ENCODE measurements at regions not wholly inside any gene's neighbourhood (a gene's known extent, or its start where the extent isn't known, plus 50 kb on each side); places are given as distances from the start of the nearest gene placed in this dataset.

- DNase-seq = no peak
Observed at GRCh38 chr14:51307551-51307950, 67.5 kb downstream of the TMX1 start.

- no peak for DNase-seq
Observed at GRCh38 chr14:51308866-51309265, 68.8 kb downstream of the TMX1 start.

- no peak for DNase-seq
Observed at GRCh38 chr14:51310505-51310944, 70.5 kb downstream of the TMX1 start.

- DNase-seq = no peak
Observed at GRCh38 chr14:51314321-51315015, 74.4 kb downstream of the TMX1 start.

GRCh38 chr14:51317373-51317772 lies 77.3 kb downstream of the TMX1 start:
- DNase-seq = no peak

GRCh38 chr14:51318813-51319597 lies 79.0 kb downstream of the TMX1 start:
- DNase-seq = no peak

GRCh38 chr14:51321036-51321435 lies 81.0 kb downstream of the TMX1 start:
- no peak for DNase-seq

GRCh38 chr14:51323492-51323891 lies 83.4 kb downstream of the TMX1 start:
- no peak for DNase-seq

GRCh38 chr14:51327376-51327775 lies 87.3 kb downstream of the TMX1 start:
- DNase-seq = no peak

GRCh38 chr14:51328064-51328771 lies 88.2 kb downstream of the TMX1 start:
- no peak for DNase-seq

GRCh38 chr14:51328772-51329353 lies 88.8 kb downstream of the TMX1 start:
- DNase-seq = no peak

- no peak for DNase-seq
Observed at GRCh38 chr14:51331486-51332367, 91.7 kb downstream of the TMX1 start.

GRCh38 chr14:51333299-51333698 lies 93.3 kb downstream of the TMX1 start:
- DNase-seq = no peak

GRCh38 chr14:51333901-51334521 lies 94.0 kb downstream of the TMX1 start:
- no peak for DNase-seq

- no peak for DNase-seq
Observed at GRCh38 chr14:51334566-51334965, 94.5 kb downstream of the TMX1 start.

- DNase-seq = no peak
Observed at GRCh38 chr14:51335531-51335930, 95.5 kb downstream of the TMX1 start.

GRCh38 chr14:51335961-51336723 lies 96.1 kb downstream of the TMX1 start:
- no peak for DNase-seq

GRCh38 chr14:51336734-51337133 lies 96.7 kb downstream of the TMX1 start:
- no peak for DNase-seq

- no peak for DNase-seq
Observed at GRCh38 chr14:51337520-51337919, 97.5 kb downstream of the TMX1 start.

GRCh38 chr14:51341338-51341737 lies 101.3 kb downstream of the TMX1 start:
- DNase-seq = no peak

GRCh38 chr14:51342226-51342625 lies 102.2 kb downstream of the TMX1 start:
- DNase-seq = no peak

Measured in CD4-positive, alpha-beta T cell treated with Interleukin-15 for 1 hour (primary cell).